ENCODE measurements at regions not wholly inside any gene's neighbourhood (a gene's known extent, or its start where the extent isn't known, plus 50 kb on each side); places are given as distances from the start of the nearest gene placed in this dataset.

- DNase-seq (ENCODE audit: low read depth, low spot score) = no peak
- no peaks in the 10 kb centered on the region for H3K9me2 ChIP-seq (ENCODE audit: insufficient read depth)
- H3K4me3 ChIP-seq (replicated peaks in 1 of 2; ENCODE audit: low read depth in 1 of 2, low read length in 2 of 2) = no peak overlapping the region
- H3K27me3 ChIP-seq (ENCODE audit: insufficient read depth, low read length) = no peaks in the 10 kb centered on the region
- H4K20me1 ChIP-seq (ENCODE audit: insufficient read depth) = no peaks in the 10 kb centered on the region
- no peaks in the 10 kb centered on the region for H3K36me3 ChIP-seq (ENCODE audit: control insufficient read depth in 1 of 2, insufficient read depth in 2 of 2, low read length in 2 of 2)
- intact Hi-C loops (cut with micrococcal nuclease) = no loop called here
- ChIA-PET RAD21 (ENCODE audit: low non-redundant PET in 1 of 2, low total read pairs in 2 of 2, uncharacterized antibody in 2 of 2, unreplicated experiment in 2 of 2) (no interaction called here), POLR2A (no interaction called here), CTCF (no interaction called here)
- TF ChIP-seq ELF1 (IDR thresholded peaks at IDR 0.05; ENCODE audit: borderline replicate concordance, low read depth) = no peak
- TF ChIP-seq EZH2 (IDR thresholded peaks at IDR 0.05) = no peak
- TF ChIP-seq RAD21 (IDR thresholded peaks at IDR 0.05; ENCODE audit: low read depth) = no peak
- TF ChIP-seq JUND (IDR thresholded peaks at IDR 0.05) = no peak
- TF ChIP-seq ZBTB33 (IDR thresholded peaks at IDR 0.05; ENCODE audit: extremely low read depth, insufficient replicate concordance, low read length) = no peak
- no peak for TF ChIP-seq SP1 (IDR thresholded peaks at IDR 0.05; ENCODE audit: low read depth)
- no peak for TF ChIP-seq ZFX (IDR thresholded peaks at IDR 0.05)
- no peak for TF ChIP-seq SIN3A (IDR thresholded peaks at IDR 0.05; ENCODE audit: low read depth)
- no peak for TF ChIP-seq REST (IDR thresholded peaks at IDR 0.05; ENCODE audit: low read depth)
- no peak for TF ChIP-seq POLR2AphosphoS5 (IDR thresholded peaks at IDR 0.05; ENCODE audit: low read depth, low read length)
- no peak for TF ChIP-seq CEBPB (IDR thresholded peaks at IDR 0.05; ENCODE audit: low read depth)
- no peak for TF ChIP-seq YY1 (IDR thresholded peaks at IDR 0.05; ENCODE audit: extremely low read depth, insufficient replicate concordance, low read depth, low read length)
- no peak for TF ChIP-seq POLR2A (IDR thresholded peaks at IDR 0.05; ENCODE audit: borderline replicate concordance, extremely low read depth, insufficient read depth, insufficient read length)
- no peak for TF ChIP-seq SRF (IDR thresholded peaks at IDR 0.05; ENCODE audit: low read depth)
- TF ChIP-seq EGR1 (IDR thresholded peaks at IDR 0.05; ENCODE audit: low read depth) = no peak
- TF ChIP-seq TCF7L2 (IDR thresholded peaks at IDR 0.05; ENCODE audit: borderline replicate concordance, extremely low read depth, insufficient read depth, insufficient read length) = no peak
- TF ChIP-seq ZNF274 (IDR thresholded peaks at IDR 0.05; ENCODE audit: low read depth, low read length) = no peak
- H3K9me3 ChIP-seq (ENCODE audit: control insufficient read depth in 1 of 2, insufficient read depth in 1 of 2, low read depth in 1 of 2, low read length in 2 of 2) = peaks cover 3 to 29% of the 10 kb centered on the region in 2 experiments; a peak in 2 of 4 replicates
- no TSS peak for BruUV-seq (replicated peaks)
- H3K4me1 ChIP-seq (ENCODE audit: control insufficient read depth in 1 of 2, insufficient read depth in 2 of 2, low read length in 2 of 2) = no peaks in the 10 kb centered on the region
- H3K79me2 ChIP-seq (ENCODE audit: insufficient read depth, low read length) = no peaks in the 10 kb centered on the region
- H3K27ac ChIP-seq (ENCODE audit: low read depth, low read length) = no peak overlapping the region
- no peak overlapping the region for H3K4me2 ChIP-seq (ENCODE audit: low read length)
- no peak overlapping the region for H2AFZ ChIP-seq (ENCODE audit: low read depth, low read length, poor library complexity, severe bottlenecking)
- H3K9ac ChIP-seq (ENCODE audit: low read length) = no peak overlapping the region
- no peak for ATAC-seq
Measured at GRCh38 chr9:1653282-1653681, 361.9 kb upstream of the SMARCA2 start.

All from HCT116 (cell line).